K562 (cell line): ENCODE measurements at regions not wholly inside any gene's neighbourhood (a gene's known extent, or its start where the extent isn't known, plus 50 kb on each side); places are given as distances from the start of the nearest gene placed in this dataset.

Experiments used
- ARHGAP35 ChIP-seq: fragments of 450-650 bp; IDR thresholded peaks from 2 replicates; pipeline ENCODE4 v1.6.1; 2018; ENCODE audit not compliant: partially characterized antibody
- ARID1B ChIP-seq: fragments of 450-650 bp; IDR thresholded peaks from 2 replicates; pipeline ENCODE4 v1.6.1; 2016; ENCODE audit warnings: antibody characterized with exemption, mild to moderate bottlenecking, inconsistent platforms
- BCOR ChIP-seq: fragments of 450-650 bp; IDR thresholded peaks from 2 replicates; pipeline ENCODE4 v1.6.1; 2016
- BHLHE40 ChIP-seq: IDR thresholded peaks from 2 replicates; pipeline ENCODE4 v1.6.1; 2011; ENCODE audit warnings: low read length, improper control_type of control experiment
- CBX8 ChIP-seq: fragments of 200-600 bp; sonication (generic); IDR thresholded peaks from 2 replicates; pipeline ENCODE4 v1.6.1; 2012; ENCODE audit warnings: borderline replicate concordance, mixed run types, low read depth, mild to moderate bottlenecking, moderate library complexity, mixed read lengths, low read length, control low read depth, inconsistent platforms; ENCODE audit not compliant: poor library complexity, severe bottlenecking; ENCODE audit errors: extremely low read depth
- CHD1 ChIP-seq: fragments of 200-600 bp; sonication (generic); IDR thresholded peaks from one replicate; pipeline ENCODE4 v1.6.1; 2012; ENCODE audit warnings: mild to moderate bottlenecking, moderate library complexity, low read length, inconsistent platforms
- CREB1 ChIP-seq, 2 experiments: sonication (generic) in 1 of 2; formaldehyde crosslinking in 1 of 2; IDR thresholded peaks; 2 replicates each; pipeline versions ENCODE4 v1.6.1 to v1.8.0; 2012 to 2022; ENCODE audit warnings: inconsistent platforms in 1 of 2, mild to moderate bottlenecking in 1 of 2, missing genetic modification reagents in 1 of 2, moderate library complexity in 1 of 2
- CREM ChIP-seq: IDR thresholded peaks from 2 replicates; pipeline ENCODE4 v1.6.1; 2014; ENCODE audit warnings: antibody characterized with exemption, low read depth
- CTBP1 ChIP-seq: fragments of 450-650 bp; IDR thresholded peaks from 2 replicates; pipeline ENCODE4 v1.6.1; 2016; ENCODE audit warnings: borderline replicate concordance
- E2F3 ChIP-seq: fragments of 250-450 bp; sonication (Bioruptor Pico); IDR thresholded peaks from 2 replicates; pipeline ENCODE4 v1.4.0; 2020; ENCODE audit warnings: mild to moderate bottlenecking
- ESRRB ChIP-seq: fragments of 250-450 bp; sonication (Bioruptor Pico); IDR thresholded peaks from 2 replicates; pipeline ENCODE4 v1.5.0; 2020; ENCODE audit warnings: mild to moderate bottlenecking, moderate library complexity, borderline replicate concordance
- FOS ChIP-seq: IDR thresholded peaks from 3 replicates; pipeline ENCODE4 v1.6.1; 2011; ENCODE audit not compliant: insufficient read length; ENCODE audit errors: extremely low read depth
- FOXK2 ChIP-seq, 2 experiments: fragments of 450-650 bp; IDR thresholded peaks in 1 of 2; conservative IDR thresholded peaks in 1 of 2; 2 replicates each; pipeline ENCODE4 v1.6.1; 2016; ENCODE audit warnings: low read depth in 2 of 2, mild to moderate bottlenecking in 1 of 2
- HDAC2 ChIP-seq: fragments of 450-650 bp; IDR thresholded peaks from 2 replicates; pipeline ENCODE4 v1.6.1; 2016; ENCODE audit warnings: mild to moderate bottlenecking
- LEF1 ChIP-seq: fragments of 450-650 bp; IDR thresholded peaks from 2 replicates; pipeline ENCODE4 v1.6.1; 2016; ENCODE audit warnings: mild to moderate bottlenecking
- MYC ChIP-seq, 2 experiments: fragments of 250-450 bp in 1 of 2; sonication (Bioruptor Pico) in 1 of 2; IDR thresholded peaks; 2 replicates each; pipeline versions ENCODE4 v1.5.1 to v1.6.1; 2012 to 2021; ENCODE audit warnings: low read depth in 2 of 2, borderline replicate concordance in 1 of 2, improper control_type of control experiment in 1 of 2, low read length in 1 of 2, mild to moderate bottlenecking in 1 of 2, moderate library complexity in 1 of 2
- NCOA6 ChIP-seq: fragments of 450-650 bp; IDR thresholded peaks from 2 replicates; pipeline ENCODE4 v1.6.1; 2017; ENCODE audit warnings: mild to moderate bottlenecking
- NFE2 ChIP-seq: IDR thresholded peaks from 2 replicates; pipeline ENCODE4 v1.6.1; 2014; ENCODE audit warnings: antibody characterized with exemption, low read depth
- PHF8 ChIP-seq: fragments of 200-600 bp; sonication (generic); IDR thresholded peaks from 2 replicates; pipeline ENCODE4 v1.6.1; 2012; ENCODE audit warnings: mixed run types, mild to moderate bottlenecking, inconsistent platforms, low read length, moderate library complexity, borderline replicate concordance
- PML ChIP-seq: IDR thresholded peaks from 2 replicates; pipeline ENCODE4 v1.6.1; 2012; ENCODE audit warnings: low read length, inconsistent platforms
- RBM25 ChIP-seq: fragments of 200-400 bp; formaldehyde crosslinking; IDR thresholded peaks from 2 replicates; pipeline ENCODE4 v1.6.1; 2018; ENCODE audit warnings: low read length, low read depth, moderate library complexity; ENCODE audit not compliant: severe bottlenecking
- RNF2 ChIP-seq: sonication (generic); IDR thresholded peaks from 2 replicates; pipeline ENCODE4 v1.6.1; 2016
- SNRNP70 ChIP-seq: fragments of 200-400 bp; formaldehyde crosslinking; optimal IDR thresholded peaks from 2 replicates; pipeline ENCODE3; 2017; ENCODE audit warnings: low read depth, low read length
- STAT5A ChIP-seq: IDR thresholded peaks from 2 replicates; pipeline ENCODE4 v1.6.1; 2012; ENCODE audit warnings: low read length, inconsistent platforms, borderline replicate concordance
- TBL1XR1 ChIP-seq, 2 experiments: IDR thresholded peaks; 2 replicates each; pipeline ENCODE4 v1.6.1; 2012; ENCODE audit warnings: improper control_type of control experiment in 2 of 2, low read length in 2 of 2, mild to moderate bottlenecking in 1 of 2
- TGIF2 ChIP-seq: sonication (generic); formaldehyde crosslinking; IDR thresholded peaks from 2 replicates; pipeline ENCODE4 v1.8.1; 2022; ENCODE audit warnings: mild to moderate bottlenecking, missing genetic modification reagents, moderate library complexity
- THAP12 ChIP-seq: fragments of 250-450 bp; sonication (Bioruptor Pico); IDR thresholded peaks from 2 replicates; pipeline ENCODE4 v1.9.0; 2021; ENCODE audit warnings: mild to moderate bottlenecking, inconsistent platforms
- ZBTB8A ChIP-seq: fragments of 450-650 bp; IDR thresholded peaks from 2 replicates; pipeline ENCODE4 v1.6.1; 2018; ENCODE audit warnings: mild to moderate bottlenecking, moderate library complexity; ENCODE audit not compliant: partially characterized antibody
- ZNF316 ChIP-seq: fragments of 450-650 bp; IDR thresholded peaks from 2 replicates; pipeline ENCODE4 v1.6.1; 2016

- TF ChIP-seq BCOR (0 out of 2 replicates have a peak, but pooled peaks have one; percentile 31), ESRRB (CRISPR knock-in tag) (no peak), E2F3 (CRISPR knock-in tag) (no peak), CREM (peak; percentile 72), RNF2 (peak; percentile 59; the same call in 1 of the 2 replicates), ZNF316 (0 out of 2 replicates have a peak, but pooled peaks have one; percentile 18), ZBTB8A (no peak), PML (peak; percentile 83), NCOA6 (no peak), FOXK2 (conservative IDR thresholded peaks at IDR 0.05 in 1 of 2, IDR thresholded peaks at IDR 0.05 in 1 of 2; ENCODE audit: low read depth in 2 of 2) (0 out of 4 replicates have a peak, but pooled peaks of 1 of the 2 experiments have one; percentile 26), PHF8 (no peak), BHLHE40 (peak; percentile 95), ARHGAP35 (no peak), CHD1 (no peak), MYC (IDR thresholded peaks at IDR 0.05; ENCODE audit: low read depth, low read length) (0 out of 2 replicates have a peak, but pooled peaks have one; percentile 19), MYC (CRISPR knock-in tag; IDR thresholded peaks at IDR 0.05; ENCODE audit: borderline replicate concordance, low read depth) (no peak), TBL1XR1 (IDR thresholded peaks at IDR 0.05; ENCODE audit: low read length in 2 of 2) (peak in 1 of 2 experiments; percentile 82; a peak in 2 of 4 replicates), CBX8 (no peak), CREB1 (IDR thresholded peaks at IDR 0.05) (peak; percentile 42; the same call in 1 of the 2 replicates), CREB1 (CRISPR knock-in tag; IDR thresholded peaks at IDR 0.05) (no peak), ARID1B (peak; percentile 98), CTBP1 (peak; percentile 97), NFE2 (peak; percentile 75), HDAC2 (peak; percentile 97), RBM25 (peak; percentile 26), STAT5A (peak; percentile 87), TGIF2 (no peak), FOS (peak; percentile 28), THAP12 (CRISPR knock-in tag) (no peak), SNRNP70 (no peak), LEF1 (peak; percentile 70; the same call in 1 of the 2 replicates)
Observed at GRCh38 chr6:14038467-14039437, 78.8 kb upstream of the CD83 start (continued).
